Cardiac septum (tissue), 1 donor: ENCODE measurements at regions not wholly inside any gene's neighbourhood (a gene's known extent, or its start where the extent isn't known, plus 50 kb on each side); places are given as distances from the start of the nearest gene placed in this dataset.
"Not testable (repeated sequence)": the region's sequence is repeated elsewhere in the genome, so short reads cannot be mapped to it uniquely, and the experiment has no call there.

ENCODE experiments used
- DNase-seq: peaks from one replicate; pipeline ENCODE4 v3.0.0-alpha.2; 2020; ENCODE audit warnings: low spot score
- intact Hi-C: fragments of 100-400 bp; cut with DNase I; formaldehyde crosslinking; loops from one replicate; pipeline ENCODE4 v1.14.0; 2022
- donor health status: DM: no; HTN: no; CAD: no.

DNA sequence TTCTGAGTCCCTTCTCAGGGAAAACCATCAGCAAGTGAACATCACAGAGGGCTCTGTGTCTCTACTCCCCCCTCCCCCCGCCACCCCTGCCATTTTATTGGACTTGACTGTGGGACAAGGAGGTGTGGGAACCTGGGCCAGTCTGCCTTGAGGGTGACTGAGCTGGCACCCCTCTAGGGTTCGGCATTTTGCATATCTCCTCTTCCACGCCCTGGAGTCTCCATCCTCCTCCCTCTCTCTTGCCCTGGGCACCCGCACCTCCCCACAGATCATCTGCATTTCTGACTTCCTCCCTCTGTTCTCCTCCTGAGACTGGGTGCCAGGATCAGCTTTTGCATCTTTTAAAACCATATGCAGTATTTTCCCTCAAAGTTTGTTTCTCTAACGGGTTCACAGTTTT is 107.1 kb upstream of the ERRFI1 start:
- intact Hi-C loops, result no loop called here
- no peak for DNase-seq

DNA sequence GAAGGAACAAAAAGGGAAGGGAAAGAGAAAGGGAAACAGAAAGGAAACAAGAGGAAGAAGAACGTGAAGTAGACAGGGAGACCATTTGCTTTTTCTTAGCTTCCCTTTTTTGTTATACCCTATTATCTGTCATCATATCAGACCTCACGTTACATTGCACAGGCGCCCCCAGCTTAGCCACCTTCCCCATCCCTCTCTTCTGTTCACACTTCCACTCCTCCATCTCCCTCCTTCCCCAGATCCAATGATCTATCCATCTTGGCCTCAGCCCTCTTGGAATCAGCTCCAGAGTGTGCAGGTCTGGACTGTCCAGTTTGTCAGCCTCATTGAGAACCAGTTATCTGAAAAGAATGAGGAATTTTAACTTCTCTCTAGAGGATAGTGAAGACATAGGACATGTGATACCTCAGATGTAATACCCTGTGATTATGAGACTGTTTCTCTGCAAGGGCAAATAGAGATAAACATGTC is 101.1 kb upstream of the ERRFI1 start:
- intact Hi-C loops, result no loop called here
- no peak for DNase-seq

DNA sequence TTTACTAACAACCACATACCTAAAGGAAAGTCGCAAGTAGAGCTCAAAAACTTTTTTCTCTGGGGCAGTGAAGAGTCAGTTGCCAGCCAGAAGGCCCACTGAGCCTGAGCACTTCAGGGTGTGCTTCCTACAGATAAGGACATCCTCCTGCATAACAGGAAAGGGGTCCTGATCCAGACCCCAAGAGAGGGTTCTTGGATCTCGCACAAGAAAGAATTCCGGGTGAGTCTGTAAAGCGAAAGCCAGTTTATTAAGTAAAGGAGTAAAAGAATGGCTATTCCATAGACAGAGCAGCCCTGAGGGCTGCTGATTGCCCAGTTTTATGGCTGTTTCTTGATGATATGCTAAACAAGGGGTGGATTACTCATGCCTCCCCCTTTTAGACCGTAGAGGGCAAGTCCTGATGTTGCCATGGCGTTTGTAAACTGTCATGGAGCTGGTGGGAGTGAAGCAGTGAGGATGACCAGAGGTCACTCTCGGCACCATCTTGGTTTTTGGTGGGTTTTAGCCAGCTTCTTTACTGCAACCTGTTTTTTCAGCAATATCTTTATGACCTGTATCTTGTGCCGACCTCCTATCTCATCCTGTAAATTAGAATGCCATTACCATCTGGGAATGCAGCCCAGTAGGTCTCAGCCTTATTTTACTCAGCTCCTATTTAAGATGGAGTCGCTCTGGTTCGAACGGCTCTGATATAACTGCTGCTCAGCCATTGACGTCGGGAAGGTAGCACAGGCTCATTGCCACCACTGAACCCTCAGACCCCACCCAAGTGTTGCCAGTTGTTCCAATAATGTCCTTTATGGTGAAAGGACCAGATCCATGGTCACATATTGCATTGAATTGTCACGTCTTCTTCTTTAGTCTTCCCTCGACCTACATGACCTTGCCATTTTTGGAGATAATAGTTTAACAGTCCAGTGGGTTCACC is 96.6 kb upstream of the ERRFI1 start:
- DNase-seq, result no peak
- intact Hi-C loops, result no loop called here

DNA sequence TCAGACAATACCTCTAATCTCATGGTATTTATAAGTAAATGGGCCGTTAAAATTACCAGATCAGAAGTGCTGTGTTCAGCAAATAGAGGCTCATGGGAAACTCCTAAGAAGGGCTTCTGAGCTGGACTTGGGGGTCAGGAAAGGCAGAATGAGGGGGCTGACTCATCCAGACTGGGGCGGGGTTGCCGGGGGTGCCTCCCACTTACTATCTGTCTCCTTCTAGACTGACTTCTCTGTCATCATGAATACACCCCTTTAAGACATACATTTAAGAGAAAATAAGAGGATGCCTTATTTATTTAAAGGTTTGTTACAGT is 96.0 kb upstream of the ERRFI1 start:
- intact Hi-C loops, result no loop called here

DNA sequence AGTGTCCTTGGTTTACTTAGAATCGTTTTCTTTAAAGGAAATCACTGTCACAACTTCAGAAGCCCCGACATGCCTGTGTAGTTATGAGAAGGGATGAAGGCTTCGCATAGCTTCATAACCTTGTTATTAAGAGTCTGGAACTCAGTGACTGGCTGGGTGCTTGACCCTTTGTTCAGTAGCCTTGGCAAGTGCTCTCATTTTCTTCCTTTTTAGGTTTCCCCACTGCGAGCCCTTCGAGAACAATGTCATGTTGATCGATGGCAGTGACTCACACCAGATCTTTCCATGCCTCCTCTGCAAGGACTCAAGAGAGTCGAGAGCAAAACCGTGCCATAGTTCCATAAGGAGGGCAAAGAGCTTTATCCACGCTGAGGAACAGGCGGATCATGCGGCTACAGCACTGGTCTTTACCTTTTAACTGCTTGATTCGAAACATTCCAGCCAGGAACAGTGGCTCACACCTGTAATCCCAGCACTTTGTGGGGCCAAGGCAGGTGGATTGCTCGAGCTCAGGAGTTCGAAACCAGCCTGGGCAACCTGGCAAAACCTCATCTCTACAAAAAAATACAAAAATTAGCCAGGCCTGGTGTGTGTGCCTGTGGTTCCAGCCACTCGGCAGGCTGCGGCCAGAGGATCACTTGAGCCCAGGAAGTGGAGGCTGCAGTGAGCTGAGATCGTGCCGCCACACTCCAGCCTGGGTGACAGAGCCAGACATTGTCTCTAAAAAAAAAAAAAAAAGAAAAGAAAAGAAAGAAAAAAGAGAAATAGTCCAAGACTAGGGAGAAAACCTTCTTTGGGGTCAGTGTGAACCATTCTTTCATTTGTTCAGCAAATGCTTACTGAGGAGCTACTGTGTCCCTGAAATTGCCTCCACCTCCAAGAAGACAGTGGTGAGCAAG is 95.4 kb upstream of the ERRFI1 start:
- intact Hi-C loops, result no loop called here
- no peak for DNase-seq

More for the DNA sequence above, 96.0 kb upstream of the ERRFI1 start:
- no peak for DNase-seq

DNA sequence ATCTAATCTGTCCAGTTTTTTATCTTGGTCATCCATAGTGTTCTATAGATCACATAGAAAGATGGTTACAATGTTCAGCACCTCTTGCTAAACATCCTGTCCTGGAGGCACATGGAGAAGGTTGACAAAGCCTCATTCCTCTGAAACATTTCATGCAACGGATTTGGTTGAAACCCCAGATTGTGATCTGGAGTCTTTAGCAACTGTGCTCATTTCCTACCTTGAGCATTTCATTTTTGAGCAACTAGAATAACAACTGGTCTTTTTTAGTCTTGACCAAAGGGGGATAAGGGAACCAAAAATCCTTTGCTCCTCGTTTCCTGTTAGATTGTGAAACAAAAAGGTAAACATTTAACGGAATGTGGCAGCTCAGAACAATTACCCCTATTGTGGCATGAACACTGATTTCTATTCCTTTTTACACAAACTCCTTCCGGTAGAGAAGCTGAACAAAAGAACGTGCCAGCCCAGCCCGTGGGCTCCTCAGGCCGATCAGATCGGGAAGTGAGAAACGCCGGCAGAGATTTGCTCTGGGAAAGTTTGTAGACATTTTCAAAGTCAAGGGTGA is 94.7 kb upstream of the ERRFI1 start:
- DNase-seq, result no peak

DNA sequence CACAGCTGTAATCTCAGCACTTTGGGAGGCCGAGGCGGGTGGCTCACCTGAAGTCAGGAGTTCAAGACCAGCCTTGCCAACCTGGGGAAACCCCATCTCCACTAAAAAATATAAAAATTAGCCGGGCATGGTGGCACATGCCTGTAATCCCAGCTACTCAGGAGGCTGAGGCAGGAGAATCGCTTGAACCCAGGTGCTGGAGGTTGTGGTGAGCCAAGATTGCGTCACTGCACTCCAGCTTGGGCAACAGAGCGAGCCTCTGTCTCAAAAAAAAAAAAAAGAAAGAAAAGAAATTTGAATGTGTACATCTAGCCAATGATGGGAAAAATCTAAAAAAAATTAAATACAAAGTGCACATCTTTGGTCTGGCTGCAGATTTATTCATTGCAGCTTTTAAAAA is 92.6 kb upstream of the ERRFI1 start:
- intact Hi-C loops, result loop anchor here (5.0 kb wide), 1 partner anchor 41 kb away; no protein-coding TSS in a partner anchor
- DNase-seq, result not testable (repeated sequence)

More for the DNA sequence above, 94.7 kb upstream of the ERRFI1 start:
- intact Hi-C loops, result no loop called here

DNA sequence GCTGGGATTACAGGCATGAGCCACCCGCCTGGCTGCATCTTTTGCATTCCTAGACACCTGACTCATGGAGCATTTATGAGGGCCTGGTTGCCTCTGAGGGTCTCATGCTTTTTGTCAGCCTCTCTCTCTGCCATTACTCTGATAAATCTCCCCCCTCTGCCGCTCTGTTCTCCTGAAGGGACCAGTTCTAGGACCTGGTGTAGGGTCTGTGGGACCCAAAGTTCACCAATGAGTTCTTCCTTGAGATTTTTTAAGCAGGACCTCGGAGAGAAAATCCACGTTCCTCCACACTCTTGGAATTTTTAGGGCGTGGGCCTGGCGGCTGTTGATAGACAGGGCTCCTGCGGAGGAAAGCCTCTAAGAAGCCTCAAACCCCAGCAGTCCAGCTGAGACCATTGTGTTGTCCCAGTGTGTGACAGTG is 91.9 kb upstream of the ERRFI1 start:
- intact Hi-C loops, result loop anchor here (5.0 kb wide), 1 partner anchor 41 kb away; no protein-coding TSS in a partner anchor
- DNase-seq, result no peak

DNA sequence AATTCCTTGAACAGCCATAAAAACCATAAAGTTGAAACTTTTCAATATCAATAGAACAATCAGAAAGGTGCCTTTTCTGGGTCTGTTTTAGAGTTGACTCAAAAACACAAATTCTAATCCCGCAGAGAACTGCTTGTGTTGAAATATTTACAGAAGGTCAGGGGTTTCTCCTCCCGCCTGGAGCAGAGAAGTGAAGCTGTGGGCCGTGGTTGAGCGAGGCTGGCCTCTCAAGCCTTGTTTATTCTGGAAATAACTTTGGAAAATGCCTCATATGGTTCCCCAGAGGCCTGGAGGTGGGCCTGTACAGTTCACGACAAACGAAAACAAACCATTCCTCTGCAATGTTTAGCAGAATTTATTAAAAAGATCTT is 90.8 kb upstream of the ERRFI1 start:
- intact Hi-C loops, result loop anchor here (5.0 kb wide), 1 partner anchor 40 kb away; no protein-coding TSS in a partner anchor
- DNase-seq, result no peak

DNA sequence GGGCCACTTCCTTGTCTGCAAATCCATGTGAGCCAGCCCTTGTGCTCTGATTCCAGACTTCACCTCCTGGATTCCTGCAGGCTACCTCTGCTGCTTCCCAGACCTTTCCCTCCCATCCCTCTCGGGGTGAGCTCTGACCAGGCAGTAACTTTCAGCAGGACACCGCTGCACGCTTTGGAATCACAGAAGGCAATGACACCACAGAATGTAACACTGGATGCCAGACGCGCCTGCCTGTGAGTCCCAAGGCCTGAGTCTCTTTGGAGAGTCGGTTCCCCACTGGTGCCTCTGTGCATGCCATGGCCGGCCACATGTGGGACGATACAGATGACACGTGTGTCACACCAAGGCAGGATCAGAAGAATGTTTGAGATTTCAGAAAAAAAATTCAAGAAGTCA is 89.7 kb upstream of the ERRFI1 start:
- intact Hi-C loops, result loop anchor here (5.0 kb wide), 1 partner anchor 38 kb away; no protein-coding TSS in a partner anchor
- no peak for DNase-seq

DNA sequence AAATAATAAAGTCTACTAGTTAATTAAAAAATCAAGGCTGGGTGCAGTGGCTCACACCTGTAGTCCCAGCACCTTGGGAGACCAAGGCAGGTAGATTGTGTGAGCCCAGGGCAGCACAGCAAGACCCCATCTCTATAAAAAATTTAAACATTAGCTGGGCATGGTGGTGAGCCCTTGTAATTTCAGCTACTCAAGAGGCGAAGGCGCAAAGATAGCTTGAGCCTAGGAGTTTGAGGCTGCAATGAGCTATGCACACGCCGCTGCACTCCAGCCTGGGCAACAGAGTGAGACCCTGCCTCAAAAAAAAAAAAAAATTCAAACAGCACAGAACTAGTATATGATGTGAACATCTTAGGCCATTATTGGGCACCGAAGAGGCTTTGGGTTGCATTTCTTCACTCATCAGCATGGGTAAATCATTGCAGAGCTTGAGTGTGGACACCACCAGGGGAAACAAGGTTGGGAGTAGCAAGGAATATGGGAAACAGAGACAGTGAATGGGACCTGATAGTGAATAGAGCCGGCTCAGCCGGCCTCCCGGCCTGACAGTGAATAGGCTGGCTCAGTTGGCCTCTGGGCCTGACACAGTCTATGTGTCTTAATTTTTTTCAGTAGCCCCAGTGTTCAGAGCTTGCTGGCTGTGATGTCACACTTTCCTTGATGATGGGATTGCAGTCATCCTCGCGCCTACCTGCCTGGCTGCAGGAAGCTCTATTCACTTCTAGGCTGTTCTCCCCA is 89.1 kb upstream of the ERRFI1 start:
- DNase-seq, result no peak
- intact Hi-C loops, result loop anchor here (5.0 kb wide), 1 partner anchor 38 kb away; no protein-coding TSS in a partner anchor

DNA sequence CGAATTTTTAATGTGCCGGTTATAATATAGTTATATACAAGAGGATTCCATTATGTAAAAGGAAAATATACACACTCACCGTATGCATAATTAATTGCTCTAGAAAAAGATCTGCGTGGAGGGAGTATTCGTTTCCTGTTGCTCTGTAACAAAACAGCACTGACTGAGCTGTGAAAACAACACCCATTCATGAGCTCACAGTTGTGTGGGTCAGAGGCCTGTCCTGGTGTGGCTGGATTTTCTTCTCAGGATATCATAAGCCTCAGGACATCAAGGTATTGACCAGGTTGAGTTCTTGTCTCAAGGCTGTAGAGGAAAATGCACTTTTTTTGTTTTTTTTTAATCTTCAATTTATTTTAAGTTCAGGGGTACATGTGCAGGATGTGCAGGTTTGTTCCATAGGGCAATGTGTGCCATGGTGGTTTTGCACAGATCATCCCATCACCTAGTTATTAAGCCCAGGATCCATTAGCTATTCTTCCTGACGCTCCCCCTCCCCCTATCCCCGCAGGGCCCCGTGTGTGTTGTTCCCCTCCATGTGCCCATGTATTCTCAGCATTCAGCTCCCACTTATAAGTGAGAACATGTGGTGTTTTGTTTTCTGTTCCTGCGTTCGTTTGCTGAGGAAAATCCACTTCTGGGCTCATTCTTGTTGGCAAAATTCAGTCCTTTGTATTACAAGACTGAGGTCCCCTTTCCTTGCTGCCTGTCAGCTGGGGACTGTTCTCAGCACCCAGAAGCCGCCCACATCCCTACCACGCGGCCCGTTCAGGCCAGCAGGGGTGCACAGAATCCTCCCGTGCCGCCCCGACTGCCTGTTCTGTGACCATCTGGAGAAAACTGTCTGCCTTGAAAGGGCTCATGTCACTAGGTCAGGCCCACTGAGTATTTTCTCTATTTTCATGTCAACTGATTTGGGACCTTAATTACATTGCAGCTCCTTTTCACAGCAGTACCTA is 87.4 kb upstream of the ERRFI1 start:
- intact Hi-C loops, result no loop called here
- no peak for DNase-seq

DNA sequence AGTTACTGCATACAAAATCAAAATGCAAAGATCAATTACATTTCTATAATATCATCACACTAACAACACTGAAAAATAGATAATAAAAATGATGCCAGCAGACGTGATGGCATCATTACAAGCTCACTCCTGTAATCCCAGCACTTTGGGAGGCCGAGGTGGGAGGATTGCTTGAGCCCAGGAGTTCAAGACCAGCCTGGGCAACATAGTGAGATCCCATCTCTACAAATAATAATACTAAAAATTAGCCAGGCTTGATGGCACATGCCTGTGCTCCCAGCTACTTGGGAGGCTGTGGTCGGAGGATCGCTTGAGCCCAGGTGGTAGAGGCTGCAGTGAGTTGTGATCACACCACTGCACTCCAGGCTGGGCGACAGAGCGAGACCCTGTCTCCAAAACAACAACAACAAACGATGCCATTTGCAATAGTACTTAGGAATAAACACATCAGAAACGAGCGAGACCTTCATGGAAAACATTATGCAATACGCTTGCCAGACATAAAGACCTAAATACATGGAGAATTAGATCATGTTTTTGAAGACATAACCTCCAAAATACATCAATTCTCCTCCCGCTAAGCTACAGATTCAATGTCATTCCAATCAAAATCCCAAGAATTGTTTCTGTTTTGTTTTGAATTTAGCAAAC is 86.6 kb upstream of the ERRFI1 start:
- DNase-seq, result no peak
- intact Hi-C loops, result no loop called here

DNA sequence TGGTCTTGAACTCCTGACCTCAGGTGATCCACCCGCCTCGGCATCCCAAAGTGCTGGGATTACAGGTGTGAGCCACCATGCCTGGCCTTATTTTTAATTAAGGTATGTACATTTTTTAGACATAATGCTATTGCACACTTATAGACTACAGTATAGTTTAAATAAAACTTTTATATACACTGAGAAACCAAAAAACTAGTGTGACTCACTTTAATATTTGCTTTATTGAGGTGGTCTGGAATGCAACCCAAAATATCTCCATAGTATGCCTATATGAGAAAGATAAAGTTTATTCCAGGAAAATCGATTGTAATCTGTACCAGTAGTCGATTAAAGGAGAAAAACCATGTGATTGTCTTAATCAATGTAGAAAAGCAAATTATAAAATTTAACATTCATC is 85.5 kb upstream of the ERRFI1 start:
- intact Hi-C loops, result no loop called here
- no peak for DNase-seq

DNA sequence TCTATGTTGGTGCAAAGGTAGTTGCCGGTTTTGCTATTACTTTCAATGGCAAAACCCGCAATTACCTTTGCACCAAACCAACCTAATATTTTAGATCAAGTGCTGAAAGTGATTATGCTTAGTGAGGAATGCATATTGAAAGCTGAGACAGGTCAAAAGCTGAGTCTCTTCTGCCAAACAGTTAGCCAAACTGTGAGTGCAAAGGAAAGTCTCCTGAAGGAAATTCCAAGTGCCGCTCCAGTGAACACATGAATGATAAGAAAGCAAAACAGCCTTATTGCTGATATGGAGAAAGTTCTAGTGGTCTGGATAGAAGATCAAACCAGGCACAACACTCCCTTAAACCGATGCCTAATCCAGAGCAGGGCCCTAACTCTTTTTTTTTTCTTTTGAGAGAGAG is 83.1 kb upstream of the ERRFI1 start:
- intact Hi-C loops, result no loop called here
- no peak for DNase-seq

DNA sequence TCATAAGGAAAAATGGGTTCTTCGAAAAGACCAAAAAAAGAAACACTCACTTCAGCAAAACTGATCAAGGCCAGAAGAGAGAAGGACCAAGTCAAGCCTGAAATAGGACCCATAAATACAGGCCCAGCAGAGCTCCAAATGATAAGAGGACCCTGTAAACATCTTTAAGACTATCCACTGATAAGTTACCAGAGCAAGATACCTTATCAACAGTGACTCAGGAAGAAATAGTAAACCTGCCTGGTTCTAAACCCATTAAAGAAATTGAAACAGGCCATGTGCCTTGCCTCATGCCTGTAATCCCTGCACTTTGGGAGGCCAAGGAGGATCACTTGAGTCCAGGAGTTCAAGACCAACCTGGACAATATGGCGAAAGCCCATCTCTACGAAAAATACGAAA is 81.8 kb upstream of the ERRFI1 start:
- intact Hi-C loops, result no loop called here
- no peak for DNase-seq

DNA sequence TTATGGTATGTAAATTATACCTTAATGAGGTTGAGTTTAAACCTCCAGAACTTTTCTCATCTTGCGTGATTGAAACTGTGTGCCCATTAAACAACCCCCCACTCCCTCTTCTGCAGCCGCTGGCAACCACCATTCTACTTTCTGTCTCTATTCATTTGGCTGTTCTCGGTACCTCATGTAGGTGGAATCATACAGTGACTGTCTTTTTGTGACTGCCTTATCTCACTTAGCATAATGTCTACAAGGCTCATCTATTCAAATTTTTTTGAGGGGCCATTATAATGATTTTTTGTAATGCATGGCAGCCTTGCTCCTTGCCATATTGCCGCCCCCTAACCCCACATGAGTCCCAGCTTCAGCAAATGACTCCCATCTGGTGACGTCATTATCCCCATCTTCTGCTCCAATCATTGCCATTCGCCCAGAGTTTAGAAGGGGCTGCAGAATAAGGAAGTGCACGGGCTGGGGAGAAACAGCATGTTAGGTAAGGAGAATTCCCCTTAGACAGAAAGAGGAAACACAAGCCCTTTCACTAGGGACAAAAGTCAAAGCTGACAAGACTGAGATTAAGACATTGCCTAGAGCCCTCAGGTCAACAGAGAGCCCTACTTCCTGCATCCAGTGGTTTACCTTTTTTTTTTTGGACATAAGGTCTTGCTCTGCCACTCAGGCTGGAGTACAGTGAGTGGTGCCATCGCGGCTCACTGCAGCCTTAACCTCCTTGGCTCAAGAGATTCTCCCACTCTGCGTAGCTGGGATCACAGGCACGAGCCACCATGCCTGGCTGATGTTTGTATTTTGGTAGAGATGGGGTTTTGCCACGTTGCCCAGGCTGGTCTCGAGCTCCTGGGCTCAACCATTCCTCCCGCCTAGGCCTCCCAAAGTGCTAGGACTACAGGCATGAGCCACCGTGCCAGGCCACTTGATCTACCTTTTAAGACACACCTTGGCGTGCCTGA is 78.4 kb upstream of the ERRFI1 start:
- no peak for DNase-seq
- intact Hi-C loops, result no loop called here
